Panc1 (cell line): ENCODE measurements at regions not wholly inside any gene's neighbourhood (a gene's known extent, or its start where the extent isn't known, plus 50 kb on each side); places are given as distances from the start of the nearest gene placed in this dataset.

ENCODE experiments used
- ATAC-seq: fragments of 200-7000 bp; cut with Tn5 transposase; 2 replicates; pipeline ENCODE4 v1.9.1; 2020; ENCODE audit warnings: mild to moderate bottlenecking, moderate library complexity
- BruUV-seq: library from RNA; stranded (reverse); fragments of 400-500 nt; replicated peaks from 2 replicates; lab custom pipeline; 2021; lab: Mats Ljungman, UMichigan
- CTCF ChIA-PET: fragments of 300-600 bp; sonication (Branson Sonifier 250); formaldehyde crosslinking; loops from one replicate; lab custom pipeline; 2022; ENCODE audit warnings: antibody characterized with exemption; lab: Charles Lee
- POLR2A ChIA-PET: fragments of 300-600 bp; sonication (Branson Sonifier 250); formaldehyde crosslinking; loops from one replicate; lab custom pipeline; 2022; ENCODE audit warnings: antibody characterized with exemption; lab: Charles Lee
- DNase-seq: peaks from one replicate; pipeline ENCODE4 v3.0.0-alpha.2; 2010; ENCODE audit warnings: low read depth, low spot score
- H3K27ac ChIP-seq: 2 replicates; pipeline ENCODE4 v1.5.1; 2011; ENCODE audit warnings: mild to moderate bottlenecking, low read length, inconsistent platforms
- H3K27me3 ChIP-seq: fragments of 200-500 bp; sonication (Bioruptor generic); 2 replicates; pipeline ENCODE4 v1.6.0; 2014; ENCODE audit warnings: low read length, inconsistent platforms; ENCODE audit not compliant: control insufficient read depth, insufficient read depth
- H3K36me3 ChIP-seq: fragments of 200-500 bp; sonication (Bioruptor generic); 2 replicates; pipeline ENCODE4 v1.5.1; 2014; ENCODE audit warnings: inconsistent platforms, mild to moderate bottlenecking, low read length, moderate library complexity; ENCODE audit not compliant: control insufficient read depth, insufficient read depth
- H3K4me1 ChIP-seq: 2 replicates; pipeline ENCODE4 v1.5.1; 2011; ENCODE audit warnings: inconsistent platforms, mild to moderate bottlenecking, low read length, moderate library complexity; ENCODE audit not compliant: control insufficient read depth, insufficient read depth
- H3K4me3 ChIP-seq, 2 experiments: 2 replicates each; pipeline ENCODE4 v1.5.1; 2011 to 2012; ENCODE audit warnings: low read depth in 2 of 2, low read length in 2 of 2, mild to moderate bottlenecking in 2 of 2, inconsistent platforms in 1 of 2, moderate library complexity in 1 of 2
- H3K9me3 ChIP-seq: fragments of 200-500 bp; sonication (Bioruptor generic); 2 replicates; pipeline ENCODE4 v1.5.1; 2014; ENCODE audit warnings: low read depth, mild to moderate bottlenecking, inconsistent platforms, low read length, moderate library complexity; ENCODE audit not compliant: control insufficient read depth, insufficient read depth
- POLR2AphosphoS5 ChIP-seq: IDR thresholded peaks from 2 replicates; pipeline ENCODE4 v1.6.1; 2012; ENCODE audit warnings: mild to moderate bottlenecking, low read depth, low read length, moderate library complexity
- SIN3A ChIP-seq: IDR thresholded peaks from 2 replicates; pipeline ENCODE4 v1.6.1; 2012; ENCODE audit warnings: low read depth, mild to moderate bottlenecking, low read length, moderate library complexity, borderline replicate concordance; ENCODE audit not compliant: insufficient read depth
- TCF7L2 ChIP-seq: IDR thresholded peaks from 2 replicates; pipeline ENCODE4 v1.6.1; 2011; ENCODE audit warnings: mild to moderate bottlenecking, low read depth, low read length, inconsistent platforms
- in situ Hi-C: cut with HindIII; loops from 2 replicates; pipeline ENCODE4 v1.10.0; 2016; ENCODE audit warnings: low sequenced_read_pairs, low pct_unique_long_range_greater_than_20kb
- intact Hi-C: fragments of 100-400 bp; cut with micrococcal nuclease; formaldehyde crosslinking; loops from one replicate; pipeline ENCODE4 v1.10.0; 2022; ENCODE audit not compliant: unreplicated experiment
- TF ChIP-seq, protein P1 (sequence below), 2 experiments: IDR thresholded peaks; 2 replicates each; pipeline ENCODE4 v1.6.1; 2011 to 2012; ENCODE audit warnings: low read depth in 2 of 2, control low read depth in 1 of 2, low read length in 1 of 2, mild to moderate bottlenecking in 1 of 2, moderate library complexity in 1 of 2; ENCODE audit not compliant: insufficient read depth in 1 of 2
- TF ChIP-seq, protein P2 (sequence below): fragments of 450-650 bp; IDR thresholded peaks from 2 replicates; pipeline ENCODE4 v1.5.1; 2017; ENCODE audit warnings: mild to moderate bottlenecking

DNA sequence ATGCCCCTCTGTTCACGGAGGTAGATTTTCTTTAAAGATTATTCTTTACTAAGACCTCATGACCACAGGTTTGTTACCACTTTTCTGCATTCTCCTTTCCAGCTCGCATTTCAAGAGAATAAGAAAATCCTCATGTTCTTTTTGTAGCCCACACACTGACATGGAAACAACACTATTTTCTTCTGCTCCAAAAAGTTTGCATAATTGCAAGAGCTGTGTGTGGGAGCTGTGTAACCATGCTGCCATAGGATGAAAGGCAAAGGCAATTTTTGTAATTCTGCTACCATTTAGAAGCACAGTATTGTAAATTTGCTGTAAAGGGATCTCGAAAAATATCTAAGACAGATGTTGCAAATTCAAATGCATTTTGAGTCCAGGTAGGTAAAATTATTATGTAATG is 302.4 kb upstream of the EMCN start:
- ChIA-PET CTCF (no interaction called here), POLR2A (no interaction called here)
- H3K27ac ChIP-seq, result no peak overlapping the region
- ATAC-seq (no peak), DNase-seq (no peak)
- intact Hi-C loops (no loop called here), in situ Hi-C loops (no loop called here)
- no TSS peak for BruUV-seq
- H3K36me3 ChIP-seq, result no peaks in the 10 kb centered on the region
- TF ChIP-seq SIN3A, result no peak
- no peak for TF ChIP-seq POLR2AphosphoS5
- TF ChIP-seq, protein P1, sequence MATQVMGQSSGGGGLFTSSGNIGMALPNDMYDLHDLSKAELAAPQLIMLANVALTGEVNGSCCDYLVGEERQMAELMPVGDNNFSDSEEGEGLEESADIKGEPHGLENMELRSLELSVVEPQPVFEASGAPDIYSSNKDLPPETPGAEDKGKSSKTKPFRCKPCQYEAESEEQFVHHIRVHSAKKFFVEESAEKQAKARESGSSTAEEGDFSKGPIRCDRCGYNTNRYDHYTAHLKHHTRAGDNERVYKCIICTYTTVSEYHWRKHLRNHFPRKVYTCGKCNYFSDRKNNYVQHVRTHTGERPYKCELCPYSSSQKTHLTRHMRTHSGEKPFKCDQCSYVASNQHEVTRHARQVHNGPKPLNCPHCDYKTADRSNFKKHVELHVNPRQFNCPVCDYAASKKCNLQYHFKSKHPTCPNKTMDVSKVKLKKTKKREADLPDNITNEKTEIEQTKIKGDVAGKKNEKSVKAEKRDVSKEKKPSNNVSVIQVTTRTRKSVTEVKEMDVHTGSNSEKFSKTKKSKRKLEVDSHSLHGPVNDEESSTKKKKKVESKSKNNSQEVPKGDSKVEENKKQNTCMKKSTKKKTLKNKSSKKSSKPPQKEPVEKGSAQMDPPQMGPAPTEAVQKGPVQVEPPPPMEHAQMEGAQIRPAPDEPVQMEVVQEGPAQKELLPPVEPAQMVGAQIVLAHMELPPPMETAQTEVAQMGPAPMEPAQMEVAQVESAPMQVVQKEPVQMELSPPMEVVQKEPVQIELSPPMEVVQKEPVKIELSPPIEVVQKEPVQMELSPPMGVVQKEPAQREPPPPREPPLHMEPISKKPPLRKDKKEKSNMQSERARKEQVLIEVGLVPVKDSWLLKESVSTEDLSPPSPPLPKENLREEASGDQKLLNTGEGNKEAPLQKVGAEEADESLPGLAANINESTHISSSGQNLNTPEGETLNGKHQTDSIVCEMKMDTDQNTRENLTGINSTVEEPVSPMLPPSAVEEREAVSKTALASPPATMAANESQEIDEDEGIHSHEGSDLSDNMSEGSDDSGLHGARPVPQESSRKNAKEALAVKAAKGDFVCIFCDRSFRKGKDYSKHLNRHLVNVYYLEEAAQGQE (IDR thresholded peaks at IDR 0.05; ENCODE audit: insufficient read depth in 1 of 2, low read depth in 2 of 2, low read length in 1 of 2), result no peak
- no peaks in the 10 kb centered on the region for H3K9me3 ChIP-seq
- H3K27me3 ChIP-seq, result no peaks in the 10 kb centered on the region
- H3K4me1 ChIP-seq, result no peaks in the 10 kb centered on the region
- H3K4me3 ChIP-seq, result no peak overlapping the region

DNA sequence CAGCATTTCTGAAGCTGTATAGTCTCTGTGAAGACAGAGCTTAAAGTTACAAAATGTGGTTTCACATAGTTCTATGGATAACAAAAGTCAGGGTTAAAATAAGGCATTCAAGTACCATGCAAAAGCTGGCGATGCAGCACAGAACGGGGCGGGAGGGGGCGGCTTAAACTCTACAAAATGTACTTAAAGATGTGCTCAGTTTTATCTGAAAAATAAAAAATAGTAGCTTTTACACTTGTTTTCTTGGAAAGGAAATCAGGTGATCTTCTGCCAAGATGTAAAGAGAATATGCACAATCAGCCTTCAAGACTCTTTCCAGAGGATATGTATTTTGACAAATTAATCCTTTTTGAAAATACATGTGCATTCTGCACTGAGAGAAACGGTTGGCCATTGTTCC is 301.7 kb upstream of the EMCN start:
- DNase-seq (no peak), ATAC-seq (no peak)
- intact Hi-C loops, result no loop called here
- CTCF ChIA-PET, result no interaction called here
- H3K4me1 ChIP-seq, result no peaks in the 10 kb centered on the region
- no peaks in the 10 kb centered on the region for H3K27me3 ChIP-seq
- TF ChIP-seq, protein P2, sequence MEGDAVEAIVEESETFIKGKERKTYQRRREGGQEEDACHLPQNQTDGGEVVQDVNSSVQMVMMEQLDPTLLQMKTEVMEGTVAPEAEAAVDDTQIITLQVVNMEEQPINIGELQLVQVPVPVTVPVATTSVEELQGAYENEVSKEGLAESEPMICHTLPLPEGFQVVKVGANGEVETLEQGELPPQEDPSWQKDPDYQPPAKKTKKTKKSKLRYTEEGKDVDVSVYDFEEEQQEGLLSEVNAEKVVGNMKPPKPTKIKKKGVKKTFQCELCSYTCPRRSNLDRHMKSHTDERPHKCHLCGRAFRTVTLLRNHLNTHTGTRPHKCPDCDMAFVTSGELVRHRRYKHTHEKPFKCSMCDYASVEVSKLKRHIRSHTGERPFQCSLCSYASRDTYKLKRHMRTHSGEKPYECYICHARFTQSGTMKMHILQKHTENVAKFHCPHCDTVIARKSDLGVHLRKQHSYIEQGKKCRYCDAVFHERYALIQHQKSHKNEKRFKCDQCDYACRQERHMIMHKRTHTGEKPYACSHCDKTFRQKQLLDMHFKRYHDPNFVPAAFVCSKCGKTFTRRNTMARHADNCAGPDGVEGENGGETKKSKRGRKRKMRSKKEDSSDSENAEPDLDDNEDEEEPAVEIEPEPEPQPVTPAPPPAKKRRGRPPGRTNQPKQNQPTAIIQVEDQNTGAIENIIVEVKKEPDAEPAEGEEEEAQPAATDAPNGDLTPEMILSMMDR, result no peak
- no peak for TF ChIP-seq POLR2AphosphoS5
- TF ChIP-seq SIN3A, result no peak
- no peak for TF ChIP-seq TCF7L2
- TF ChIP-seq, protein P1 (IDR thresholded peaks at IDR 0.05; ENCODE audit: insufficient read depth in 1 of 2, low read depth in 2 of 2, low read length in 1 of 2), result no peak
- H3K9me3 ChIP-seq, result no peaks in the 10 kb centered on the region
- POLR2A ChIA-PET, result no interaction called here
- BruUV-seq, result no TSS peak
- H3K27ac ChIP-seq, result no peak overlapping the region
- H3K36me3 ChIP-seq, result no peaks in the 10 kb centered on the region
- no peak overlapping the region for H3K4me3 ChIP-seq
- in situ Hi-C loops, result no loop called here
